HG02943 (cell line): ENCODE measurements at regions not wholly inside any gene's neighbourhood (a gene's known extent, or its start where the extent isn't known, plus 50 kb on each side); places are given as distances from the start of the nearest gene placed in this dataset.

Source experiments
- ATAC-seq: cut with Tn5 transposase; IDR thresholded peaks from one replicate; pipeline ENCODE4 v1.9.1; 2021; ENCODE audit warnings: mild to moderate bottlenecking, low read depth, moderate library complexity; ENCODE audit not compliant: unreplicated experiment

DNA sequence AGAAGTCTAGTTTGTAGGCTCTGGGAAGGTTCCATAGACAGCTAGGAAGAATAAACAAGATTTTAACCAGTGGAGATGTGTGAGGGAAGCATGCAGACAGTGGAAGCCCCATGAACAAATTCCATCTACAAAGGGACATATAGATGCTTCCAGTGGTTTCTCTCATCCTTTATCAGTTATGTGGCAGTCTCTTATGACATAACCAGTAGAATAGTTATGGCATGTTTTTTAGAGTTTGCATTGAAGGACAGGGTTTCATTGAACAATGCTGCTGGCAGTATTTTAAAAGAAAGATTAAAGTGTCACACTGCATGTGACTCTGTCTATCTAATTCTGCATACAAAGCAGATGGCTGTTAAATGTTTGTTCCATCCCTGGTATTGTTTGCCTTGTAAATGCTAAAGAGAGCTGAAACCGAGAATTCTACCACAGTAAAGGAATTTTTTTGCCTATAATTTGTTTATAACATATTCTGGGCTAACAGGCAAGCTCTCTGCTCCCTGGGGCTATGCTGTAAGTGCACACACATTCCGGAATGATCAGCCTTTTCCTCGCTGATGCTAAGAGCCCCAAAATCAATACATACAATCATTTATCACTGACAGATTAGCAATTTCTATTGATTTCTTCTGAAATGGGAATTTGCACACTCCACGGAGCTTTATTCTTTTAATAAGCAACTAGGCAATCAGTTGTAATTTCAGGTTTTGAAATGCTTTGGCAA, 76.8 kb upstream of the PELI1 start:
- ATAC-seq, result no peak

DNA sequence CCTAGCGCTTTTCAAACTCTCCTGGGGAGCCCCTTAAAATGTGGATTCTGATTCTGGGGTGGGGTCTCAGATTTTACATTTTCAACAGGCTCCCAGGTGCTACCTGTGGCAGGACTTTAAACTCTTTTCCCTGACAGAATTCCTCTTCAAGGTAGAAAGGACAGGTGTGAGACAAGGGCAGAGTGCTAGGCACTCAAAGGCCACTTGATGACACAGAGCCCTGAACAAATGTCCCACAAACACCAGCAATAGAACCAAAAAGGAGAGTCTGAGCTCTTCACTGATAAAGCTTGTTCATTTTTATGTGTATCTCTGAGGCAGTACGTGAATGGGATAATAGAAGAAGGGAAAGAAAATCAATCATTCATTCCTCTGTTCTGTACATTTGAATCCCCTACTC, 77.7 kb upstream of the PELI1 start:
- no peak for ATAC-seq

DNA sequence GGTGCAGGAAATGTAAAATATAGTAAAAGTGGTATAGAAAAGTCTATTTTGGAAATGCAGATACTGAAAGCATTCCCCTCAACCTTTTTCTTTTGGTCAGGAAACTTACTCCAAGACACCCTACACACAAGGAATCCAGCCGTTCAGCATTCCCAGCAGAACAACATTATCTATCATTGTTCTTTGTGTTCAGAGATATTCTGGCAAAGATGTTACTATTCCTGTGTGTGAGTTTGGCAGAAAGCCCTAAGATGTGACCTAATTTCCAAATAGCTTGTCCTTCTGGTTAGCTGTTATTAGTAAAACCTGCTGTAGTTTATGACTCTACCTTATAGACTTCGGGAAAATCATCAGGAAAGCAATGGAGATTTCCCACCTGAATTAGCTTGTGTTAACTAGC, 78.1 kb upstream of the PELI1 start:
- no peak for ATAC-seq

DNA sequence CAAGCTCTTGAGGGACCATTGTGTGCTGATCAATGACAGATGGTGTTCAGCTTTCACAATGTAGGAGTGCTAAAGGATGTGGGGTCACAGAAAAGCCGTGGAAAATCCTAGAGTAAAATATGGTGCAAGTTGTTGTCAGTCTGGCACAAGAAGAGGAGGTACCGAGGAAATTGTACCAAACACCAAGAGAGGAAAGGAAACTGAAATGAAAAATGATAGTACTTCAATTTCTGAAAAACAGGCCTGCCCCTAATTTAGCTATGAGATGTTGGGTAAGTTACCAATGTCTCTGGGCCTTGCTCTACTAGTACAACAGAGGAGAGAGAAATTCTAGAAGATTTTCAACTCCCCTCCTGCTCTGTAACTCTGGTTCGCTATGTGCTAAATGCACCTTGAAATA, 78.8 kb upstream of the PELI1 start:
- ATAC-seq, result no peak

DNA sequence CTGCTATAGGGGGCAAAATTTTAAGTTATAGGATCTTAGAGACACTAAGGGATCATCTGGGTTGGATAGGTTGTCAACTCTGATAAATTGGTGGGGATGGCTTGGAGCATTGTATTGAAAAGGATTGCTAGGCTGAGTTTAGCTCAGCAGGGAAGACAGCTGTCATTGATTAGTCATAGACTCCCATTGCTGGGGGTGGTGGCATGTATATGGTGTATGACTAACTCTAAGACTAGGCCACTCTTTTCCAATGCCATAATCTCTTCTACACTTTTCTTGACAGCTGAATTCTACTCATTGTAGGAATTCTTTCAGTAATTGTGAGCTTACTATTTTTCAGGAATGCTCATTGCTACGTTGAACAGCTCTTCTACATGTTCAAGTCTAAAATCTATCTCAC, 81.3 kb upstream of the PELI1 start:
- no peak for ATAC-seq

DNA sequence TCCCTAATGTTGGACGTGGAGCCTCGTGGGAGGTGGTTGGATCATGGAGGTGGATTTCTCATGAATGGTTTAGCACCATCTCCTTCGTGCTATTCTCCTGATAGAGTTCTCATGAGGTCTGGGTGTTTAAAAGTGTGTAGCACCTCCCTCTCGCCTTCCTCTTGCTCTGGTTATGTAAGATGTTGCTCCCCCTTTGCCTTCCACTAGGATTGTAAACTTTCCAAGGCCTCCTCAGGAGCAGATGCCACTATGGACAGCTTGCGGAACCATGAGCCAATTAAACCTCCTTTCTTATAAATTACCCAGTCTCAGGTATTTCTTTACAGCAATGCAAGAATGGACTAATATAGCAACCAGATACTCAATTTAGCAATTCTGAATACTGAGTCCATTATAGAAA, 82.4 kb upstream of the PELI1 start:
- no peak for ATAC-seq

DNA sequence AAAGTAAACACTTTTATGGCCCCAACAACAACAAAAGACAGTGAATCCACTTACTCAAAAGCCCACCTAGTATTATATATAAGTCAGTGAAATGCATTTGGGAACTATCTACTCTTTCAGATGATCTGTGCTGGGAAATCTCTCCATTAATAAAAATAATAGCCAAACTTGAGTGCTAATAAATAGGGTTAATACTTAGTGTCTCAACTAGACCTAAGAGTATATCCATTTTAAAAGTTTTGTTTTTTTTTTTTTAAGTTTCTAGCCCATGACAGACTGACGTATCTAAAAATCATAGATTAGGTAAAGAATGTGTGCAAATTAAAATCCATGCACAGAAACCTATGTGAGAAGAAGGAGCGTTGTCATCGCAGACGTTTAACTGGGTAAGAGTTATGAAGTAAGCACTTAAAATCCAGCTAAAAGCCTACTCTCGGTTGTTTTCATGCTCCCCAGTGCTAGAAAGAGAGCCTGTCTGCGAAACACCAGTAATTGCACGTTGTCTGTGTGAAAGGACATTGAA, 83.4 kb upstream of the PELI1 start:
- ATAC-seq, result no peak

DNA sequence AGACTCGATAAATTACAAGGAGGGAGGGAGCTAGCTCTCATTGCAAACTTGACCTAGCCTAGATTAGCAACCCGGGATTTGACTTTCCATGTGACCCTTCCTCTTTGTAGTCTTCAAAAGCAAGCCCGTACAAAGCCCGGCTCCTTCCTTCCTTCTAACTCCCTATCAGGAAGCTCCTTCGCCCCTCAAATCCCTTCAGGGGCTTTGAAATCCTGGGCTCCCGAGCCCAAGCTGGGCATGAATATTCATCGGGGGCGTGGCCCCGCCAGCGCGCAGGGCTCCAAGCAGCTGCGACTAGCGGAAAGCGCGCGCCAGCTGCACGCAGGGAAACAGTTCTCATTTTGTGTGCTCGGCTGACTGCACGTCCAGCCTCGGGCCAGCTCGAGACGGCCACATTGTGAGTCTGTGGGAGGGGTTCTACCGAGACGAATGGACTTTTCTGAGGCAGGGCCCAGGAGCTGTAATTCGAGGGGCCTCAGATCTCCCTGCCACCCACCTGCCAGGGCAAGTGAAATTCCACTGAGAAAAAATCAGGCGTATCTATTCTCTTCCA, 84.0 kb upstream of the PELI1 start:
- peak; percentile 96 for ATAC-seq

DNA sequence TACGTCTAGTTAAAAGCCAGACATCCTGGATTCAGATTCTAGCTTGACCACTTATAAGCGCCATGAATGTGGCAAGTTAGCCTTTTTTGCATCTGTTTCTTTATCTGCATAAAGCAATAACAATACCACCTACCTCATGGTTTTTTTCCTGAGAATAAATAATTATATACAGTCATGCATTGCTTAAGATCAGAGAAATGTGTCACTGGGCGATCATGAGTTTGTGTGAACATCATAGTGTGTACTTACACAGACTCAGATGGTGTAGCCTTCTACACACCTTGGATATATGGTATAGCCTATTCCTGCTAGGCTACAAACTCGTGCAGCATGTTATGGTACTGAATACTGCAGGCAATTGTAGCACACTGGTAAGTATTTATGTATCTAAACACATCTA, 84.7 kb upstream of the PELI1 start:
- ATAC-seq, result no peak

DNA sequence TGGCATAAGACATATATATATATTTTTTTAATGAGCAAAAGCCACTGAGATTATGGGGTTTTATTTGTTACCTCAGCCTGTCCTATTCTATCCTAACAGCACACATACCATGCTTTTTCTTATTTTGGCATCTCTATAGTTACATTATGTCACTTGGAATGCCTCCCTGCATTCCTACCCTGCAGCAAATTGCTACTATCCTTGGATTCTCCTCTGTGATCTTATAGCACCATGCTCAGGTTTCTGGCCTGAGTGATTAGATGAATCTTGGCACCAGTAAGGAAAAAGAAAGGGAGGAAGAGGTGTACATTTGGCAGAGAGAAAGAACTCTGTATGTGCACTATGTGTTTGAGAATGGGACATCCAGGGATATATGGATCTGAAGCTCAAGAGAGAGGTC, 86.3 kb upstream of the PELI1 start:
- ATAC-seq, result no peak

DNA sequence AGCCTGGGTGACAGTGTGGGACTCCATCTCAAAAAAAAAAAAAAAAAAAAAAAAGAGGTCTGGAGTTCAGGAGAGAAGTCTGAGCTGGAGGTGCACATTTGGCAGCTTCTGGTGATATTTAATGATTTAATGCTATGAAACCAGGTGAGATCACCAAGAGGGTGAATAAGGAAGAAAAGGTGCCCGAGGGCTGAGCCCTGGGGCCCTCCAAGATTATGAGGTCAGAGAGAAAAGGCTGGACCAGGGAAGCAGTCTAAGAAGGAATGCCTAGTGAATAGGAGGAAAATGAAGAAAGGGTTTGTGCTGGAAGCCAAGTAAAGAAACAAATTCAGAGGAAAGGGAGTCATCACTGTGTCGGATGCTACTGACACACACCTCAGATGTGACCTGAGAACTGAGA, 88.0 kb upstream of the PELI1 start:
- ATAC-seq, result no peak

DNA sequence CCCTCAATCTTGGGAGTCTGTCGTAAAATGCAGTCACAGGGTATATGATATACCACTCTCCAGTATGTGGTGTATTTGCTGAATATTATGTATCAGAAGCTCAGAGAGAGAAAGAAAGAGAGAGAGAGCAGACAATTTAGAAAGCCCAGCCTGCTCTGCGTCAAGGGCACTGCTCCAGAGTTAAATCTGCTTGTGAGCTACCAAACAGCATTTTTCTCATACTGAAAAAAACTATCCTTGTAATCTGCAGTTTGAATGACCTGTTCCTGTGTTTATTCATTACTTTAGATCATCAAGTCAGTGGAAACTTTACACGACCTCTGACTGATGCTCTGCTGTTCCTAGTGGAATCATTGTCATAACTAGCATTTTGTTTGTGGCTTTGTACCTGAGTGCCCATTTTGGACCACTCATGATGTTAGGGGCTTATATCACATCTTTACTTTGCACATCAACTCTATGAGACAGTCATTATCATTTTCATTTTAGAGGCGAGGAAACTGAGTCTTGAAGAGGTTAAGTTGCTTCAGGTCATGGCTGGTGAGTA, 89.2 kb upstream of the PELI1 start:
- ATAC-seq, result no peak

DNA sequence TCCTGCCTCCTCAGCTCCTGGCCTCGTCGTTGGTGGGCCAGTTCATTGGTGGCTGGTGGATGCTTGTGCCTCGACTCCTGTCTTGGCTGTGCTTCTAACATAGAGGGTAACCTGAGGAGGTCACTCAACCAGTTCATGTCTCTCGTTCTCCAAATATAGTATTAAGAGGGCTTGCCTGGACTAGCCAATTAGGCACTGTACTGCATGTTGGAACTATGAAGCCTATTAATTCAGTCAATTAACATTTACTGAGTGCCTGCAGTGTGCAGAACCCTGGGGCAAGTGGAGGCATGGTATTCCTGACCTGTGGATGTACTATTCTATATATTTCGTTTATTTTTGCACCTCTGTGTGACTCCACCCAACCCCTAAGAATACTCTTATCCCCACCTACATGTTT, 89.9 kb upstream of the PELI1 start:
- ATAC-seq, result no peak

DNA sequence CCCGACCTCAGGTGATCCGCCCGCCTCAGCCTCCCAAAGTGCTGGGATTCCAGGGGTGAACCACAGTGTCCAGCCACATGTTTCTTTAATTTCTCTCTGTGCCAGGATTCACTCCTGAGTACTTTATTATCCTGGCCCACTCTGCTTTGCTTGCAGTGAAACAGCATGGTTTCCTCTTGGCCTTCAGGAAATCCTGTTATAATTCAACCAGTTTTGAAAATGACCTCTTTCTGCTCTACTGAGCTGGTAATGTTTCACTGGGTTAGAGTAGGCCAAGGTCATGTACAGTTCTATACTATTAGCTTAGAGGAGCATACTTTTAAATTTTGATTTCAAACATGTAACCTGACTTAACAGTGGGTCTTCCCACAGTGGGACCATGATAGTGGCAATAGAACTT, 90.6 kb upstream of the PELI1 start:
- ATAC-seq, result no peak

DNA sequence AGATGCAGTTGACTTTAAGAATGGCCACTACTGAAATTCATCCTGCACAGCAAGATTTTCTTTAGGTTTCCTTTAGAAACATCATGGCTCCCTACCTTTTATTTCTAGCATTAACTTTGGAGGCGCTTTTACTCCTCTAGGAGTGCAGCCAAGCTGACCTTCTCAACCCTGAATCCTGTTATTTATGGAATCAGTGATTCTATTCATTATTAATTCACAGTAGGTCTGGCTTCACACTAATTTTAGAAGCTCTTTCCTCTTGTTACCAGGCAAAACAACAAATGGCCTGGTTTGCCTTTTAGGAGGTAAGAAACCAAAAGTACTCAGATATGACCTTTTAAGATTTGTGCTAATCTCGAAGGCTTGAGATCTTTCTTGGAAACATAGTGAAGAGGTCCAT, 93.0 kb upstream of the PELI1 start:
- no peak for ATAC-seq

DNA sequence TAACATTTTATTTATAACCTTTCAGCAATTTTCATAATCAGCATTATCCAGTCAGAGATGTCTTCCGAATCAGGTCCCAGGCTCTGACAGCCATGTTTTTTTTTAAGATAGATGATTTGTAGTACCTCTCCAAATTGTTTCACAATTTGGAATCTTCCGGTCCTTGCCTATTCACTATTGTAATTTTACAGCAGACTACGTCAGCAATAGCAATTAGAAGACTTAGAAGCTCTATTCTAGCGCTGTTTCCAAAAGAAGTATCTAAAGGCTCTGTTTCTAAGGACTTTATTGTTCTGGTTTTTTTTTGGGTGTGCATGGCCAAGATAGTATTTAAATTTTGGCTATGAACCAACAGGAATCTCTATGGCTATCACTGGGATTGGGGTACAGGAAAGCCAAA, 94.6 kb upstream of the PELI1 start:
- no peak for ATAC-seq

DNA sequence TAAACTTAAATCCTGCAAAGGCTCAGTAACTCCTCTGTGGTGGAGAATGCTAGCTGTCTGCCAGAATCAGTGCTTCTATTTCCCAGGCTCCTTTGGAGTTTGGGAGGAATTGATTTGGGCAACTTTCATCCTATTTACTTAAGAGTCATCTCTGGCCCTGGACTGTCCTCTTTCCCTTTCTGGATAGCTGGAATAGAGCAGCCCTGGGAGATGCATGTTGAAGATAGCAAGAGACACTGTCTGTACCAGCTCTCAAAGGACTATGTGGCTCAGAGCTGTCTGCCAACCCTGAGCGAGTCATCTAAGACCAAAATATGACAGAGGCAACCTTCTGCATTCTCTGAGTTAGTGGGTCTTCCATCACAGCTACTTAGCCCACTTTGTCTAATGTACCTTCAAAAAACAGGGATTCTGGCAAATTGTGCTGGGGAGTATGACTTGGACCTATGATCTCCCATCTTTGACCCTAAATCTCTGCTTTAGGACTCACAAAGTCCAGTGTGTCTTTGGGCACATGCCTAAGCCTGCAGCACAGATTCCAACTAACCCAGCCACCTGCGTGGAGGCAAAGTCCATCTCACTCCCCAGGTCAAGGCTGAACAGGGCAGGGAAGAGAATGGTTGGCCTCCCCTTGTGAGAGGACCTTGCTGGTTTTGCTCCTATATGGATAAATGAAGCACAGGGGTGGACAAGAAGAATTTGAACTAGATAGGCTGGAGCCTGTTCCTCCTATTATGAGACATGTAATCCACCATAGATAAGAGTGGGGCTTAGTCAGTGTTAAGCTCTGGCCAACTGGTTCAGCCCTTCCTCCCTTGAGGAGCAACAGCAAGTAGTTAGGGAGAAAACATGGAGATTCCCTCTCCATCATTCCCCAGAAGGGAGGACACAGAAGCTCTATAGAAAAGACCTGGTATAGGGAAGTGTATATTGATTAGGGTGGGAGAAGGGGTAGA, 99.1 kb upstream of the PELI1 start:
- ATAC-seq, result no peak

DNA sequence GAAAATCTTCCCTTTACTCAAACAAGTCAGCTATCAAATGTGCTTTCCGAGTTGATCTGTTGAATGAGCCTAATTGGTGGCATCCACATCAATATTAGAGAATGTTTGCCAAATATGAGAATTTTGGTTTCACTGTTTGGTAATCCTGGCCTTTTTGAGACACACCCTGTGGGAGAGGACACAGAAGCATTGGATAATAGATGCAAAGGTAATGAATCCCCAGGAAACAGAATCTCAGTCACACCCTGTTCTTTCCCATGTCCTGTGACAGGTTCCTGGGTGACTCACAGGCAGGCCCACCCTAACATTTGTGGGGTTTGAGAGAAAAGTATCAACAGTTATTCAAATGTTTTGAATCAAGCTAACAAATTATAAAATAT, 99.8 kb upstream of the PELI1 start:
- no peak for ATAC-seq

DNA sequence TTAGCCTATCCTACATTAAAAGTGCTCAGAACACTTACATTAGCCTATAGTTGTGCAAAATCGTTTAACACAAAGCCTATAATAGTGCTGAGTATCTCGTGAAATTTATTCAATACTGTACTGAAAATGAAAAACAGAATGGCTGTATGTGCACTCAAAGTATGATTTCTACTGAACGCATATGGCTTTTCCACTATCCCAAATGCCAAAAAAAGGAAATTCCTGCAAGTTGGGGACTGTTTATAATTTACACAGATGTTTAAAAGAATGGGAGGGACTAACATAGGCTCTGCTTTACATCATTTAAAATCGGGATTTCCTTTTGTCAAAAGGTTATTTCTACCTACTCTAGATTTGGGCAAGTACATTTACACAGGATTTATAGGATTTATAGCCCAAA, 101.4 kb upstream of the PELI1 start:
- ATAC-seq, result no peak

DNA sequence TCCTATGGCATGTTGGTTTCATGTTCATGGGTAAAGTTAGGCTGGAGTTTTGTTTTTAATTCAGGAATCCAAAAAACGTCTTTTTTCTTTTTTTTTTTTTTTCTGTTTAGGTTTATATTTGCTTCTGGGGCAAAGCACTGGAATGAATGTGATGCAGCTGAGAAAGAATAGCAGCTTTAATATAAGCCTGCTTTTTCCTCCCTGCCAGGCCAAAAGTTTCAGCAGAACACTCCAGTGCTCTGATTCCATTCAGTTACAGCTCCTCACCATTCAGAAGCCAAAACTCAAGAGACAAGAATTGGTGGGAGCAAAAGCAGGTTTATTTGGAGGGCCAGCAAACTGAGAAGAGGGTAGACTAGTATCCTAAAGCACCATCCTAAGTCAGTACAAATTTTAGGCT, 102.7 kb upstream of the PELI1 start:
- ATAC-seq, result no peak

DNA sequence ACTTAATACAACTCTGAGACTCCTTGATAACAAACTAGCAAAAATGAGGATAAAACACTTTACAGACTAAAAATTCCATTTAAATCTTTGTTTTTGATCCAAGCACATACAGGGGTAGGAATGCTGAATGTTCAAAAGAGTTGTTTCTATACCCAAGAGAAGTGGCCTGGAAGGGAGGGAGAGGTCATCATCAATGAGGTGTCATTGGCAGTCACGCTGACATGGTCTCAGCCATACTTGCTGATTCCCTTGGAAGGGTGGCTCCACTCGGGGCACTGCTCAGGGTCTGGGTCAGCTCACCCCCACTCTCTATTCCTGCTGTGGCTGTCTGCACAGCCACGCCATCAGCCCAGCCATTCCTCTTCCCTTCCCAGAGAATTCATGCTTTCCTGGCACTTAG, 105.2 kb upstream of the PELI1 start:
- ATAC-seq, result no peak
